GM23338 (cell line): ENCODE measurements at regions not wholly inside any gene's neighbourhood (a gene's known extent, or its start where the extent isn't known, plus 50 kb on each side); places are given as distances from the start of the nearest gene placed in this dataset. TPM values are rescaled to one million over a fixed set of nuclear protein-coding genes. Genes with fewer than 3 reads are reported as not detected.

ENCODE experiments used
- ATAC-seq: fragments of 200-7000 bp; cut with Tn5 transposase; 3 replicates; pipeline ENCODE4 v1.9.1; 2020
- DNase-seq: peaks from one replicate; pipeline ENCODE4 v3.0.0-alpha.2; 2015; ENCODE audit warnings: low spot score
- H2AFZ ChIP-seq: fragments of 200-600 bp; sonication (generic); 2 replicates; pipeline ENCODE4 v1.8.0; 2016; ENCODE audit warnings: antibody characterized with exemption, mild to moderate bottlenecking, moderate library complexity
- H3F3A ChIP-seq: fragments of 200-600 bp; sonication (generic); replicated peaks from 2 replicates; pipeline ENCODE4 v1.8.0; 2017; ENCODE audit warnings: antibody characterized with exemption, mixed run types, low read depth
- H3K27ac ChIP-seq: fragments of 200-600 bp; sonication (generic); 2 replicates; pipeline ENCODE4 v1.6.1; 2016; ENCODE audit warnings: low read depth
- H3K27me3 ChIP-seq: fragments of 200-600 bp; sonication (generic); 2 replicates; pipeline ENCODE4 v1.8.0; 2016; ENCODE audit warnings: mild to moderate bottlenecking, mixed run types, moderate library complexity; ENCODE audit not compliant: insufficient read depth
- H3K36me3 ChIP-seq: fragments of 200-600 bp; sonication (generic); 2 replicates; pipeline ENCODE4 v1.8.0; 2016; ENCODE audit warnings: mild to moderate bottlenecking; ENCODE audit not compliant: insufficient read depth
- H3K4me1 ChIP-seq: fragments of 200-600 bp; sonication (generic); 2 replicates; pipeline ENCODE4 v1.8.0; 2016; ENCODE audit warnings: mild to moderate bottlenecking, moderate library complexity; ENCODE audit not compliant: insufficient read depth
- H3K4me2 ChIP-seq: fragments of 200-600 bp; sonication (generic); 2 replicates; pipeline ENCODE4 v1.7.1; 2017; ENCODE audit warnings: mixed run types
- H3K4me3 ChIP-seq: fragments of 200-600 bp; sonication (generic); 2 replicates; pipeline ENCODE4 v1.6.1; 2016; ENCODE audit warnings: mixed run types
- H3K79me2 ChIP-seq: fragments of 200-600 bp; sonication (generic); replicated peaks from 2 replicates; pipeline ENCODE4 v1.8.0; 2017; ENCODE audit warnings: mild to moderate bottlenecking; ENCODE audit not compliant: insufficient read depth
- H3K9me2 ChIP-seq: fragments of 200-600 bp; sonication (generic); 2 replicates; pipeline ENCODE4 v1.8.0; 2017; ENCODE audit not compliant: insufficient read depth
- H4K20me1 ChIP-seq: fragments of 200-600 bp; sonication (generic); replicated peaks from 2 replicates; pipeline ENCODE4 v1.8.0; 2017; ENCODE audit warnings: mild to moderate bottlenecking; ENCODE audit not compliant: insufficient read depth
- H3K27ac Mint-ChIP-seq: 2 replicates; pipeline ENCODE4 v1.8.0; 2020; ENCODE audit warnings: inconsistent platforms, mild to moderate bottlenecking, moderate library complexity, mixed read lengths
- H3K27me3 Mint-ChIP-seq: 3 replicates; pipeline ENCODE4 v1.8.0; 2022; ENCODE audit warnings: low read depth, mild to moderate bottlenecking, moderate library complexity, mixed read lengths, inconsistent platforms; ENCODE audit not compliant: insufficient read depth, poor library complexity
- H3K36me3 Mint-ChIP-seq: 3 replicates; pipeline ENCODE4 v1.8.0; 2021; ENCODE audit warnings: low read depth, mild to moderate bottlenecking, inconsistent platforms, moderate library complexity, mixed read lengths
- H3K4me1 Mint-ChIP-seq: 3 replicates; pipeline ENCODE4 v1.8.0; 2020; ENCODE audit warnings: mild to moderate bottlenecking, inconsistent platforms, mixed read lengths
- H3K4me3 Mint-ChIP-seq: 3 replicates; pipeline ENCODE4 v1.8.0; 2021; ENCODE audit warnings: moderate library complexity, mild to moderate bottlenecking, inconsistent platforms, mixed read lengths
- H3K9me3 Mint-ChIP-seq: 3 replicates; pipeline ENCODE4 v1.8.0; 2020; ENCODE audit warnings: moderate library complexity, mild to moderate bottlenecking, inconsistent platforms, mixed read lengths
- JUNB ChIP-seq: IDR thresholded peaks from one replicate; pipeline ENCODE4 v1.6.1; 2016; ENCODE audit warnings: antibody characterized with exemption; ENCODE audit not compliant: unreplicated experiment
- POLR2AphosphoS5 ChIP-seq: IDR thresholded peaks from 2 replicates; pipeline ENCODE4 v1.6.1; 2016; ENCODE audit warnings: antibody characterized with exemption, low read depth
- ZNF331 ChIP-seq: fragments of 250-450 bp; sonication (Bioruptor Pico); IDR thresholded peaks from 2 replicates; pipeline ENCODE4 v1.5.0; 2020; ENCODE audit warnings: low read depth, mild to moderate bottlenecking, moderate library complexity
- small RNA-seq: library from RNA; depleted of rRNA; stranded (forward); fragments of <200 nt; gene quantifications from one replicate; pipeline ENCODE3, GENCODE V24; 2014; ENCODE audit warnings: low replicate concordance
- TF ChIP-seq, protein P1 (sequence below): IDR thresholded peaks from 2 replicates; pipeline ENCODE4 v1.6.1; 2016; ENCODE audit warnings: antibody characterized with exemption
- TF ChIP-seq, protein P2 (sequence below), 2 experiments: fragments of 200-600 bp in 1 of 2; sonication (generic) in 1 of 2; conservative IDR thresholded peaks; 2 replicates each; pipeline versions ENCODE4 v1.5.1 to v1.6.1; 2016 to 2017; ENCODE audit warnings: antibody characterized with exemption in 2 of 2, low read depth in 2 of 2, mild to moderate bottlenecking in 2 of 2, moderate library complexity in 1 of 2

DNA sequence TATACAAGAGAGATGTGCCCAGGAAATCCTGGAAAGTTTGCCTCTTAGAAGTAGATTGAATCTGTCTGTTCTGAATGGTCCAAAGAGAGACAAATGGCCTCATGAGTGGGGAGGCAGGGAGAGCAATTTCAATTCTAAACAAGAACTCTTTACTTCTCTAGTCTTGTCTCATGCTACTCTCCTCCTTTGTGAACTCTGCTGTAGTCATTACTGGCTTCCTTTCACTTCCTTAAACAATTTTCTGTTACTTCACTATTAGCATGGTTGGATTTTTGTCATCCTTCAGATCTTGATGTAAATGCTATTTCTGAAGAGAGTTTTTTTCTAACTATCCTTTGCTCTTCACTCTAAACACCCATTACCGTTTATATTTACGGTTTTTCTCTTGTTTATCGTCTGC lies 54.0 kb upstream of the GRIN3A start (continued):
- no peak for TF ChIP-seq ZNF331 (CRISPR knock-in tag)
- TF ChIP-seq, protein P1, sequence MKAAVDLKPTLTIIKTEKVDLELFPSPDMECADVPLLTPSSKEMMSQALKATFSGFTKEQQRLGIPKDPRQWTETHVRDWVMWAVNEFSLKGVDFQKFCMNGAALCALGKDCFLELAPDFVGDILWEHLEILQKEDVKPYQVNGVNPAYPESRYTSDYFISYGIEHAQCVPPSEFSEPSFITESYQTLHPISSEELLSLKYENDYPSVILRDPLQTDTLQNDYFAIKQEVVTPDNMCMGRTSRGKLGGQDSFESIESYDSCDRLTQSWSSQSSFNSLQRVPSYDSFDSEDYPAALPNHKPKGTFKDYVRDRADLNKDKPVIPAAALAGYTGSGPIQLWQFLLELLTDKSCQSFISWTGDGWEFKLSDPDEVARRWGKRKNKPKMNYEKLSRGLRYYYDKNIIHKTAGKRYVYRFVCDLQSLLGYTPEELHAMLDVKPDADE, result no peak

DNA sequence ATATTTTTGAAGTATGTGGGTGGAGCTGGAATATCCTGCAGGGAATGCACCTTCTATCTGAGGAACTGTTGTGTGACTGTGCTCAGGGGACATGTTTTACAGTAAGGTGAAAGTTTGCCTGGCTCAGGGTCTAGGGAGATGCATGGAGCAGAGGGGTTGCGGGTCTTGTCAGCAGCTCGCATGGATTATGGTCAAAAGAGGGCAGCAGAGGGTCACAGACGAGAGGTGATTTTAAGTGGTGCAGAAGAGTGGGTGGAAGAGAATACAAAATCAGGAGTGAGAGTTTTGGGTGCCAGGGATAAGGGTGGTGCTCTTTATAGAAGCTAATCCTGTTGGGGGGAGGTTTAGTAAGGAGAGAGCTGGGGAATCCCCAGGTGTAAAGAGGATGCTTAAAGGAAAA lies 53.5 kb upstream of the GRIN3A start:
- no peak overlapping the region for H2AFZ ChIP-seq
- H3K4me2 ChIP-seq, result no peak overlapping the region
- no peaks in the 10 kb centered on the region for H3K4me1 ChIP-seq
- H3K27me3 ChIP-seq, result no peaks in the 10 kb centered on the region
- no peaks in the 10 kb centered on the region for H3K36me3 ChIP-seq
- Mint-ChIP-seq H3K27me3 (no peaks in the 10 kb centered on the region), H3K27ac (no peak overlapping the region), H3K4me1 (no peaks in the 10 kb centered on the region), H3K9me3 (peaks cover 14% of the 10 kb centered on the region; the same call in 2 of the 3 replicates), H3K36me3 (no peaks in the 10 kb centered on the region), H3K4me3 (no peak overlapping the region)
- DNase-seq (peak; percentile 75), ATAC-seq (peak; percentile 96)
- no peak for TF ChIP-seq POLR2AphosphoS5
- TF ChIP-seq, protein P2, sequence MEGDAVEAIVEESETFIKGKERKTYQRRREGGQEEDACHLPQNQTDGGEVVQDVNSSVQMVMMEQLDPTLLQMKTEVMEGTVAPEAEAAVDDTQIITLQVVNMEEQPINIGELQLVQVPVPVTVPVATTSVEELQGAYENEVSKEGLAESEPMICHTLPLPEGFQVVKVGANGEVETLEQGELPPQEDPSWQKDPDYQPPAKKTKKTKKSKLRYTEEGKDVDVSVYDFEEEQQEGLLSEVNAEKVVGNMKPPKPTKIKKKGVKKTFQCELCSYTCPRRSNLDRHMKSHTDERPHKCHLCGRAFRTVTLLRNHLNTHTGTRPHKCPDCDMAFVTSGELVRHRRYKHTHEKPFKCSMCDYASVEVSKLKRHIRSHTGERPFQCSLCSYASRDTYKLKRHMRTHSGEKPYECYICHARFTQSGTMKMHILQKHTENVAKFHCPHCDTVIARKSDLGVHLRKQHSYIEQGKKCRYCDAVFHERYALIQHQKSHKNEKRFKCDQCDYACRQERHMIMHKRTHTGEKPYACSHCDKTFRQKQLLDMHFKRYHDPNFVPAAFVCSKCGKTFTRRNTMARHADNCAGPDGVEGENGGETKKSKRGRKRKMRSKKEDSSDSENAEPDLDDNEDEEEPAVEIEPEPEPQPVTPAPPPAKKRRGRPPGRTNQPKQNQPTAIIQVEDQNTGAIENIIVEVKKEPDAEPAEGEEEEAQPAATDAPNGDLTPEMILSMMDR (conservative IDR thresholded peaks at IDR 0.05; ENCODE audit: low read depth in 2 of 2), result peak; percentile 61 to 79
- H3F3A ChIP-seq, result no peaks in the 10 kb centered on the region
- H4K20me1 ChIP-seq, result no peaks in the 10 kb centered on the region
- no peak overlapping the region for H3K4me3 ChIP-seq
- no peaks in the 10 kb centered on the region for H3K9me2 ChIP-seq
- H3K27ac ChIP-seq, result no peak overlapping the region
- no peaks in the 10 kb centered on the region for H3K79me2 ChIP-seq

DNA sequence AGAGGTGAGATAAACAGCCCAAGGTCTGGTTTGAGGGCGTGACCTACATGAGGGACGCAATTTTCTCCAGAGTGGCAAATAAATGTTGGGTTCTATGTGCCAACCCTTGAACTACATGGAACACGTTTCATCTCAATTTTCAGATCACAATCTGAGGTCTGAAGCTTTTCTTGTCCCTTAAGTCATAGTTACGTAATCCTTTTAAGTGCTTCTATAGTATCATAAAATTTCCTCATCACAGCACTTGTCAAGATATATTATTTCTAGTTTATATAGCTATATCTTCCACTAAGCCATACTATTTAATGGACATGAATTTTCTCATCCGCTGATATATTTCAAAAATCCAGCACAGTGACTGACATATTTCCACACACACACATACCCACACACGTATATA lies 53.1 kb upstream of the GRIN3A start:
- no peaks in the 10 kb centered on the region for H4K20me1 ChIP-seq

More for the DNA sequence above, 53.1 kb upstream of the GRIN3A start:
- H3K4me3 ChIP-seq, result no peak overlapping the region
- Mint-ChIP-seq H3K36me3 (no peaks in the 10 kb centered on the region), H3K4me1 (no peaks in the 10 kb centered on the region), H3K27me3 (no peaks in the 10 kb centered on the region), H3K27ac (no peak overlapping the region), H3K4me3 (no peak overlapping the region), H3K9me3 (peaks cover 15% of the 10 kb centered on the region; the same call in 2 of the 3 replicates)
- no peak for ATAC-seq
- no peak overlapping the region for H3K27ac ChIP-seq
- no peak overlapping the region for H2AFZ ChIP-seq
- no peaks in the 10 kb centered on the region for H3K4me1 ChIP-seq
- H3K27me3 ChIP-seq, result no peaks in the 10 kb centered on the region
- no peaks in the 10 kb centered on the region for H3K9me2 ChIP-seq
- DNase-seq, result no peak
- no peaks in the 10 kb centered on the region for H3K79me2 ChIP-seq
- H3K36me3 ChIP-seq, result no peaks in the 10 kb centered on the region
- no peak overlapping the region for H3K4me2 ChIP-seq
- TF ChIP-seq POLR2AphosphoS5, result no peak
- TF ChIP-seq JUNB, result no peak
- no peaks in the 10 kb centered on the region for H3F3A ChIP-seq

Small RNA genes in the stretch of these regions (small RNA-seq; reads per million reads assigned to genes)
- not detected for gene RNU6-329P
